HG02943 (cell line): ENCODE measurements at regions not wholly inside any gene's neighbourhood (a gene's known extent, or its start where the extent isn't known, plus 50 kb on each side); places are given as distances from the start of the nearest gene placed in this dataset.

Source experiments
- ATAC-seq: cut with Tn5 transposase; IDR thresholded peaks from one replicate; pipeline ENCODE4 v1.9.1; 2021; ENCODE audit warnings: mild to moderate bottlenecking, low read depth, moderate library complexity; ENCODE audit not compliant: unreplicated experiment

- no peak for ATAC-seq
Measured at GRCh38 chr7:106606120-106606519, 54.8 kb downstream of the CCDC71L start.

GRCh38 chr7:106604971-106605370 is 56.0 kb downstream of the CCDC71L start:
- no peak for ATAC-seq

- ATAC-seq: no peak
Measured at GRCh38 chr7:106604303-106604924, 56.5 kb downstream of the CCDC71L start.

- no peak for ATAC-seq
Measured at GRCh38 chr7:106603346-106603745, 57.6 kb downstream of the CCDC71L start.

- ATAC-seq: no peak
Measured at GRCh38 chr7:106602062-106602461, 58.9 kb downstream of the CCDC71L start.

GRCh38 chr7:106600569-106601373 is 60.2 kb downstream of the CCDC71L start:
- no peak for ATAC-seq

GRCh38 chr7:106599343-106599698 is 61.6 kb downstream of the CCDC71L start:
- no peak for ATAC-seq

GRCh38 chr7:106598663-106599342 is 62.2 kb downstream of the CCDC71L start:
- ATAC-seq: peak; percentile 92

- ATAC-seq: no peak
Measured at GRCh38 chr7:106597751-106598546, 63.0 kb downstream of the CCDC71L start.

- ATAC-seq: no peak
Measured at GRCh38 chr7:106597014-106597413, 63.9 kb downstream of the CCDC71L start.

GRCh38 chr7:106595922-106596321 is 65.0 kb downstream of the CCDC71L start:
- no peak for ATAC-seq

- ATAC-seq: no peak
Measured at GRCh38 chr7:106593028-106593417, 67.9 kb downstream of the CCDC71L start.

GRCh38 chr7:106592282-106593027 is 68.5 kb downstream of the CCDC71L start:
- ATAC-seq: no peak

GRCh38 chr7:106591146-106591545 is 69.8 kb downstream of the CCDC71L start:
- ATAC-seq: no peak

- ATAC-seq: no peak
Measured at GRCh38 chr7:106590209-106590816, 70.6 kb downstream of the CCDC71L start.

GRCh38 chr7:106589198-106589879 is 71.6 kb downstream of the CCDC71L start:
- no peak for ATAC-seq

- no peak for ATAC-seq
Measured at GRCh38 chr7:106588422-106589197, 72.3 kb downstream of the CCDC71L start.
